MV-4-11 (cell line): ENCODE measurements at regions not wholly inside any gene's neighbourhood (a gene's known extent, or its start where the extent isn't known, plus 50 kb on each side); places are given as distances from the start of the nearest gene placed in this dataset.
A peak's percentile ranks its signal among the peaks of the same experiment; 100 is the strongest.

Experiments used
- DNase-seq: peaks from one replicate; lab custom pipeline; 2025; lab: John Stamatoyannopoulos, UW

GRCh38 chr10:83871187-83872081 lies 267.9 kb upstream of the GHITM start:
- DNase-seq, result peak; percentile 43

- no peak for DNase-seq
These were observed 259.0 kb upstream of the GHITM start for GRCh38 chr10:83880252-83880791.

- DNase-seq, result no peak
These were observed 257.6 kb upstream of the GHITM start for GRCh38 chr10:83881661-83882060.

- DNase-seq, result no peak
These were observed 252.4 kb upstream of the GHITM start for GRCh38 chr10:83886871-83887270.

- DNase-seq, result no peak
These were observed 246.6 kb upstream of the GHITM start for GRCh38 chr10:83892737-83893136.

GRCh38 chr10:83896219-83896618 lies 243.1 kb upstream of the GHITM start:
- no peak for DNase-seq

GRCh38 chr10:83897626-83898025 lies 241.7 kb upstream of the GHITM start:
- DNase-seq, result no peak

GRCh38 chr10:83908506-83908905 lies 230.8 kb upstream of the GHITM start:
- peak; percentile 19 for DNase-seq

- DNase-seq, result no peak
These were observed 230.3 kb upstream of the GHITM start for GRCh38 chr10:83909001-83909400.

GRCh38 chr10:83915801-83916200 lies 223.5 kb upstream of the GHITM start:
- DNase-seq, result no peak

- DNase-seq, result peak; percentile 86
These were observed 221.5 kb upstream of the GHITM start for GRCh38 chr10:83917537-83918506.

- no peak for DNase-seq
These were observed 220.1 kb upstream of the GHITM start for GRCh38 chr10:83919187-83919586.

- DNase-seq, result no peak
These were observed 217.1 kb upstream of the GHITM start for GRCh38 chr10:83921984-83922860.

GRCh38 chr10:83925133-83925532 lies 214.2 kb upstream of the GHITM start:
- no peak for DNase-seq

GRCh38 chr10:83926606-83927005 lies 212.7 kb upstream of the GHITM start:
- DNase-seq, result no peak

GRCh38 chr10:83927166-83927565 lies 212.1 kb upstream of the GHITM start:
- no peak for DNase-seq

GRCh38 chr10:83929399-83929798 lies 209.9 kb upstream of the GHITM start:
- no peak for DNase-seq

GRCh38 chr10:83931669-83932068 lies 207.6 kb upstream of the GHITM start:
- DNase-seq, result no peak

- DNase-seq, result peak; percentile 50
These were observed 207.1 kb upstream of the GHITM start for GRCh38 chr10:83932245-83932644.

GRCh38 chr10:83934062-83934461 lies 205.2 kb upstream of the GHITM start:
- no peak for DNase-seq

- DNase-seq, result no peak
These were observed 204.5 kb upstream of the GHITM start for GRCh38 chr10:83934641-83935338.
